ENCODE measurements at regions not wholly inside any gene's neighbourhood (a gene's known extent, or its start where the extent isn't known, plus 50 kb on each side); places are given as distances from the start of the nearest gene placed in this dataset.

DNA sequence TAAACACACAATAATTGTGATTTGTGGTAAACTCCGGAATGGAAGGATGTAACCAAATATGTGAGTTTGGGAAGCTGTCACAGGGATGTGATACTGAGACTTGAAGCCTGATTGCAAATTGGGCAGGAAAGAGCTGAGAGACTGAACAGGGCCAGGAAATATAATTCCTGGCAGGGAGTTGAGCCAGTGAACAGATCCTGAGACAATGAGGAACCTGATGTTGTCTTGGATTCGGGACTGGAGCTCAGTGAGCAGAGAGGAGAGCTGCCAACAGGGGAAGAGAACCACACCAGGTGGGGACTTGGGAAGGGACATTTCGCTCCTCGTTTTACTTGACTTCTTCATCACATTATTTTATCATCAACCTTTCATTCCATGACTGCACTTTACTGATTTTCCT, 386.0 kb downstream of the TLL1 start:
- no peak overlapping the region for H3K4me2 ChIP-seq (ENCODE audit: low read length)
- H3K27me3 ChIP-seq (ENCODE audit: insufficient read depth, low read length) = no peaks in the 10 kb centered on the region
- FAIRE-seq (no peak), DNase-seq (ENCODE audit: low read depth) (no peak)
- Mint-ChIP-seq H3K36me3 (ENCODE audit: low read depth, unreplicated experiment) (no peaks in the 10 kb centered on the region), H3K4me3 (ENCODE audit: unreplicated experiment) (no peak overlapping the region), H3K27me3 (ENCODE audit: low read depth, unreplicated experiment) (peaks cover 2% of the 10 kb centered on the region), H3K27ac (ENCODE audit: unreplicated experiment) (no peak overlapping the region), H3K4me1 (ENCODE audit: low read depth, unreplicated experiment) (peaks cover 2% of the 10 kb centered on the region), H3K9me3 (ENCODE audit: unreplicated experiment) (peaks cover 2% of the 10 kb centered on the region)
- no peak overlapping the region for H2AFZ ChIP-seq (ENCODE audit: low read depth, low read length)
- no peaks in the 10 kb centered on the region for H4K20me1 ChIP-seq (ENCODE audit: insufficient read depth, low read length)
- TF ChIP-seq, protein P1, sequence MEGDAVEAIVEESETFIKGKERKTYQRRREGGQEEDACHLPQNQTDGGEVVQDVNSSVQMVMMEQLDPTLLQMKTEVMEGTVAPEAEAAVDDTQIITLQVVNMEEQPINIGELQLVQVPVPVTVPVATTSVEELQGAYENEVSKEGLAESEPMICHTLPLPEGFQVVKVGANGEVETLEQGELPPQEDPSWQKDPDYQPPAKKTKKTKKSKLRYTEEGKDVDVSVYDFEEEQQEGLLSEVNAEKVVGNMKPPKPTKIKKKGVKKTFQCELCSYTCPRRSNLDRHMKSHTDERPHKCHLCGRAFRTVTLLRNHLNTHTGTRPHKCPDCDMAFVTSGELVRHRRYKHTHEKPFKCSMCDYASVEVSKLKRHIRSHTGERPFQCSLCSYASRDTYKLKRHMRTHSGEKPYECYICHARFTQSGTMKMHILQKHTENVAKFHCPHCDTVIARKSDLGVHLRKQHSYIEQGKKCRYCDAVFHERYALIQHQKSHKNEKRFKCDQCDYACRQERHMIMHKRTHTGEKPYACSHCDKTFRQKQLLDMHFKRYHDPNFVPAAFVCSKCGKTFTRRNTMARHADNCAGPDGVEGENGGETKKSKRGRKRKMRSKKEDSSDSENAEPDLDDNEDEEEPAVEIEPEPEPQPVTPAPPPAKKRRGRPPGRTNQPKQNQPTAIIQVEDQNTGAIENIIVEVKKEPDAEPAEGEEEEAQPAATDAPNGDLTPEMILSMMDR (IDR thresholded peaks at IDR 0.05; ENCODE audit: insufficient read depth, low read depth, low read length) = no peak
- TF ChIP-seq EZH2 (IDR thresholded peaks at IDR 0.05; ENCODE audit: insufficient read depth, low read length) = no peak
- H3K9ac ChIP-seq (ENCODE audit: low read length) = no peak overlapping the region
- H3K9me3 ChIP-seq (ENCODE audit: insufficient read depth, low read depth, low read length) = no peaks in the 10 kb centered on the region
- no peak overlapping the region for H3K27ac ChIP-seq (ENCODE audit: low read depth, low read length)
- H3K4me1 ChIP-seq (ENCODE audit: insufficient read depth, low read length) = no peaks in the 10 kb centered on the region
- H3K36me3 ChIP-seq (ENCODE audit: insufficient read depth, low read length) = no peaks in the 10 kb centered on the region
- no peak overlapping the region for H3K4me3 ChIP-seq (ENCODE audit: insufficient read depth, low read depth, low read length)
- no peaks in the 10 kb centered on the region for H3K79me2 ChIP-seq (ENCODE audit: insufficient read depth, low read length)

DNA sequence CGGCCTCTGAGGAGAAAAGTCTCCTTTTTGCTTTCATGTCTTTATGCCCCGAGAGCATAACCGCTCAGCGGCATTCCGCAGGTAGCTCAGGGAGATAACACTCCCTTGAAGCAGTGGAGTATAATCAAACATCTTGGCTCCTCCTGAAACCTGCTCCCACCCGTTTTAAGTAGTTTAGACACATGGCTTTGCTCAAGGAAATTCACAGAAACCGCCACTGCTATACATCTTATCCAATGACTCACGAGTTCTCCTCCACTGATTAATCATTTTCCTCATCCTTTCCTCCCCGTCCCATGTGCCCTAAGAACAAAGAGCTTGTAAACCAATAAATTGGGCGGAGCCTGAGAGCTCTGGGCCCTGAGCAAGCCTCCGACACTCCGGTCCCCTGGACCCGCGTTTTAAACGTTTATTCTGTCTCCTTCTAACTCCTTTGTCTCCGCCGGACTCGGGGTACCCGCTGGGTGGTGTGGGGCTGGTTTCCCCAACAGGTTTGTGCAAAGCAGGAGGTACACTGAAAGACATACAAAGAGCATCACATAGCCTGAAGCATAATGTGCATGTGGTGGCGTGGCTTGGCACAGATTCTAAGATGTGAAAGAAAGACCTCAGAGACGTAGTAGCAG, 401.2 kb downstream of the TLL1 start:
- no peak for TF ChIP-seq EZH2 (IDR thresholded peaks at IDR 0.05; ENCODE audit: insufficient read depth, low read length)
- TF ChIP-seq, protein P1 (IDR thresholded peaks at IDR 0.05; ENCODE audit: insufficient read depth, low read depth, low read length) = no peak
- no peaks in the 10 kb centered on the region for H3K79me2 ChIP-seq (ENCODE audit: insufficient read depth, low read length)
- H3K27me3 ChIP-seq (ENCODE audit: insufficient read depth, low read length) = no peaks in the 10 kb centered on the region
- peaks cover 17% of the 10 kb centered on the region for H3K4me1 Mint-ChIP-seq (ENCODE audit: low read depth, unreplicated experiment)
- H3K9me3 ChIP-seq (ENCODE audit: insufficient read depth, low read depth, low read length) = no peaks in the 10 kb centered on the region
- peaks cover 4% of the 10 kb centered on the region for H3K27me3 Mint-ChIP-seq (ENCODE audit: low read depth, unreplicated experiment)
- H3K27ac Mint-ChIP-seq (ENCODE audit: unreplicated experiment) = no peak overlapping the region
- no peak overlapping the region for H3K4me3 ChIP-seq (ENCODE audit: insufficient read depth, low read depth, low read length)
- no peaks in the 10 kb centered on the region for H3K9me3 Mint-ChIP-seq (ENCODE audit: unreplicated experiment)
- FAIRE-seq (no peak), DNase-seq (ENCODE audit: low read depth) (peak; percentile 23)
- no peak overlapping the region for H3K27ac ChIP-seq (ENCODE audit: low read depth, low read length)
- H2AFZ ChIP-seq (ENCODE audit: low read depth, low read length) = no peak overlapping the region
- no peaks in the 10 kb centered on the region for H3K36me3 Mint-ChIP-seq (ENCODE audit: low read depth, unreplicated experiment)
- no peak overlapping the region for H3K4me3 Mint-ChIP-seq (ENCODE audit: unreplicated experiment)
- no peaks in the 10 kb centered on the region for H3K36me3 ChIP-seq (ENCODE audit: insufficient read depth, low read length)
- peaks cover 4% of the 10 kb centered on the region for H3K4me1 ChIP-seq (ENCODE audit: insufficient read depth, low read length)
- no peak overlapping the region for H3K4me2 ChIP-seq (ENCODE audit: low read length)
- no peak overlapping the region for H3K9ac ChIP-seq (ENCODE audit: low read length)
- H4K20me1 ChIP-seq (ENCODE audit: insufficient read depth, low read length) = no peaks in the 10 kb centered on the region

DNA sequence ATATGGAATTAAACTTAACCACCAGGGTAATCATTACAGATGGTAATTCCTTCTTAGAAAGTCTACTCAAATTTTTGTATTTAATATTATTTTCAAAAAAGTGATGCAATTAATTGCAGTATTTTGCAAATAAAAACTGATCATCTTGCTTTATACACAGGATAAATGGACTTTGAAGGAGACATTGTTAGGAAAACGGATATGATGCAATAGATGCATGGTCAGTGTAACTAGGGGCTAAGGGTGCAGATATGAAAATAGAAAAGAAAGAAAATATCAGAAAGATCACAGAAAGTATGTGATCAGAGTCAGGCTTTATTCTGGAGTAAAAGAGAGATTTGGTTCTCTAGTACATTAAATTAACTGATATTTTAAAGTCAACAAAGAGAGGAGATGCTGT, 401.7 kb downstream of the TLL1 start:
- Histone ChIP-seq H3K27ac (ENCODE audit: low read depth, low read length) (no peak overlapping the region), H3K4me3 (ENCODE audit: insufficient read depth, low read depth, low read length) (no peak overlapping the region), H3K27me3 (ENCODE audit: insufficient read depth, low read length) (no peaks in the 10 kb centered on the region), H4K20me1 (ENCODE audit: insufficient read depth, low read length) (no peaks in the 10 kb centered on the region), H3K9me3 (ENCODE audit: insufficient read depth, low read depth, low read length) (no peaks in the 10 kb centered on the region), H3K9ac (ENCODE audit: low read length) (no peak overlapping the region), H3K4me1 (ENCODE audit: insufficient read depth, low read length) (peaks cover 4% of the 10 kb centered on the region), H3K36me3 (ENCODE audit: insufficient read depth, low read length) (no peaks in the 10 kb centered on the region), H3K79me2 (ENCODE audit: insufficient read depth, low read length) (no peaks in the 10 kb centered on the region), H3K4me2 (ENCODE audit: low read length) (no peak overlapping the region), H2AFZ (ENCODE audit: low read depth, low read length) (no peak overlapping the region)
- peaks cover 19% of the 10 kb centered on the region for H3K4me1 Mint-ChIP-seq (ENCODE audit: low read depth, unreplicated experiment)
- FAIRE-seq (no peak), DNase-seq (ENCODE audit: low read depth) (no peak)
- H3K9me3 Mint-ChIP-seq (ENCODE audit: unreplicated experiment) = no peaks in the 10 kb centered on the region
- no peak overlapping the region for H3K27ac Mint-ChIP-seq (ENCODE audit: unreplicated experiment)
- TF ChIP-seq, protein P1 (IDR thresholded peaks at IDR 0.05; ENCODE audit: insufficient read depth, low read depth, low read length) = no peak
- no peak for TF ChIP-seq EZH2 (IDR thresholded peaks at IDR 0.05; ENCODE audit: insufficient read depth, low read length)
- H3K4me3 Mint-ChIP-seq (ENCODE audit: unreplicated experiment) = no peak overlapping the region
- peaks cover 2% of the 10 kb centered on the region for H3K27me3 Mint-ChIP-seq (ENCODE audit: low read depth, unreplicated experiment)
- no peaks in the 10 kb centered on the region for H3K36me3 Mint-ChIP-seq (ENCODE audit: low read depth, unreplicated experiment)

Data from astrocyte (in vitro differentiated cells and primary cell).